HG02973 (cell line): ENCODE measurements at regions not wholly inside any gene's neighbourhood (a gene's known extent, or its start where the extent isn't known, plus 50 kb on each side); places are given as distances from the start of the nearest gene placed in this dataset.
"Not testable (repeated sequence)": the region's sequence is repeated elsewhere in the genome, so short reads cannot be mapped to it uniquely, and the experiment has no call there.

Experiments
- ATAC-seq: cut with Tn5 transposase; IDR thresholded peaks from one replicate; pipeline ENCODE4 v1.9.1; 2021; ENCODE audit warnings: moderate library complexity; ENCODE audit not compliant: unreplicated experiment

- ATAC-seq = no peak
These were observed 322.7 kb downstream of the ZNF326 start for GRCh38 chr1:90317628-90318027.

DNA sequence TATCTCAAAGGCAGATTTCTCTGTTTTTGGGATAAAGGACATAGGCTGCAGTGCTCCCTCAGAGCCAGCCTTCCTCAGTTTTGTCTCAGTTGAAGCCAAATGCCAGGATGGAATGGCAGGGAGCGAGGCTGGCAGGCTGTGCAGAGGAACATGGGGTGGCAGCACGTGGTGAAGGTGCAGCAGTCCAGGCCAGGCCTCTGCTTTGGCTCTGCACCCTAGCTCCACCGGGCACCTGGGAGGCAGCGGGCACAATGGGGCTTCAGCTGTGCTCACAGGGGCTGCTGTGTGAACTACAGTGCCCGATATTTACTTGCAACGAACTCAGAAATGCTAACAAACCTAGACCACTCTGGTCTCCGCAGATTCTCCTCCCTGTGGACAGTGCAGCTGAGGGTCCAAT is 319.6 kb downstream of the ZNF326 start:
- ATAC-seq = no peak

DNA sequence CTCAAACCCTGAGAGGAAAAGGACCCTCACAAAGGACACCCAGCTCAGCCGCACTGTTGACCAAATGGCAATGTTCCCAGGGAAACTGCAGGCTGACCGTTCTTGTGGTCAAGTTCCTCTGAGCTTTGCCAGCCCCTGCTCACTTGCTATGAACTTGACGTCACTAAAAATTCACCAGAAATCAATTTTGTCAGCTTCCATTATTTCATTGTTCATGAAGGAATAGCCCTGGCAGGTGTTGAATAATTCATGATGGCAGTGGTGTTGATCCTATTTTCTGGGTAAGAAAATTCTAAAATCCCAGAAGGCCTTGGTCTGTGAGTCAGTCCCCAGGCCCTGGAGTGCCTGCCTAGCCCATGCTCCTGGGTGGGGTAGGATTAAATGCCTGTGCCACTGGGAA is 318.9 kb downstream of the ZNF326 start:
- no peak for ATAC-seq

- no peak for ATAC-seq
These were observed 314.9 kb downstream of the ZNF326 start for GRCh38 chr1:90309806-90310205.

GRCh38 chr1:90308421-90308820 is 313.5 kb downstream of the ZNF326 start:
- no peak for ATAC-seq

GRCh38 chr1:90305577-90305976 is 310.7 kb downstream of the ZNF326 start:
- no peak for ATAC-seq

- ATAC-seq = no peak
These were observed 301.4 kb downstream of the ZNF326 start for GRCh38 chr1:90296327-90296726.

GRCh38 chr1:90295534-90295933 is 300.6 kb downstream of the ZNF326 start:
- no peak for ATAC-seq

GRCh38 chr1:90291431-90292216 is 296.7 kb downstream of the ZNF326 start:
- ATAC-seq = no peak

- no peak for ATAC-seq
These were observed 287.9 kb downstream of the ZNF326 start for GRCh38 chr1:90282811-90283210.

DNA sequence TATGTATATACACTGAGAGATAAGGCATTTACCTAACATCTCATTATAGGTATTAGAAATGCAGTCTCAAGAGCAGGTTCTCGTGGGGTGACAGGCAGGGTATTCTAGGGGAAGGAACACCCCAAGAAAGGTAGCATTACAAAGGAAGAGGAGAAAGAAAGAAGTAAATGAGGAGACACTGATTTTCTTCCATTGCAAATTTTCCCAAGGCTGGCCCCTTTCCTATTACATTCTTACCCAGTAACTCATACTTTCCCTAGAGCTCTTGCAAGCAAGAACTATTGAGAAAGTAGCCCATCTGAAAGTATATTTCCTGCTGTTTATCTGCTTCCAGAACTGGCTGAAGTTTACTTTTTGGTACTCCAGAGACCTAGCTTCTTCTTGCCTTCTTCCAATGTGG is 287.0 kb downstream of the ZNF326 start:
- not testable (repeated sequence) for ATAC-seq

- ATAC-seq = no peak
These were observed 282.4 kb downstream of the ZNF326 start for GRCh38 chr1:90277270-90277669.

- ATAC-seq = no peak
These were observed 279.5 kb downstream of the ZNF326 start for GRCh38 chr1:90274376-90274775.

DNA sequence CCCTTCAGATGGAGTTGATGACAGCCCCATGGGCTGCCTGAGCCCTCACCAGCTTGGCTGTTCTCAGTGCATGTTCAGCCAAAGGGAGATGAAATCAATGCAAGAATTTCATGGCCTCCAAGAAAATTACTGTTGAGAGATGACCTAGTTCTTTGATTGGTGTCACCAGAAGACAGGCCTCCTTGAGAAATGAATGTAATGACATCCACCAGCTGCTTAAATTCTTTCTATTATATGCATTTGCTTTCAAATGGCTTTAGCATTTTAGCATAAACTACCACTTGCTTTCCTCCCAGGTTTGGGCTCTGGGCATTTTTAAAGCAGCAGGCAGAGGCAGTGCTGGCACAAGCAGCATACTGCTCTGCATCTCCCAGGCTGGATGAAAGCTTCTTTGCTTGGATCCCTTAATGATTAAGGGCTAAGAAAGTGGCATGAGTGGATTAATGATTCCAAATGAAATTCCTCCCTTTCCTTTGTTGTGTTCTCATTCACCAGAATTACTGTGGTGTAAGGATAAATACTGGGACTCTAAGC is 278.4 kb downstream of the ZNF326 start:
- ATAC-seq = no peak

- ATAC-seq = no peak
These were observed 267.9 kb downstream of the ZNF326 start for GRCh38 chr1:90262791-90263190.

GRCh38 chr1:90262286-90262685 is 267.4 kb downstream of the ZNF326 start:
- ATAC-seq = no peak

DNA sequence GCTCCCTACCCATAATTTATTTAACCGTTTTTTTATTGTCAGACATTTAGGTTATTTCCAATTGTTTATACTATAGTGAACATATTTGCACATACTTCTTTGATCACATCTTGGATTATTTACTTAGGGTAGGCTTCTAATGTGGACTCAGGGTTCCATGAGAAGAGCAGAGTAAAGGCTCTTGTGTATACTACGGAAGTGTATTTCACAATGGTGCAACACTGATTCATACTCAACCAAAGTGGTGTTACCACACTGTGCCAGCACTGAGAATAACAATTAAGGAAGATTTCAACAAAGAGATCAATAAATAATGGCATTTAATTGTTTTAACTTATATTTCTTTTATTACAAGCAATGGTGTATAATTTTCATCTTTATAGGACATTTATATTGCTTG is 251.2 kb downstream of the ZNF326 start:
- no peak for ATAC-seq

GRCh38 chr1:90236493-90236892 is 241.6 kb downstream of the ZNF326 start:
- no peak for ATAC-seq

- ATAC-seq = no peak
These were observed 228.5 kb downstream of the ZNF326 start for GRCh38 chr1:90223401-90223800.

- no peak for ATAC-seq
These were observed 226.2 kb downstream of the ZNF326 start for GRCh38 chr1:90220941-90221693.

GRCh38 chr1:90220496-90220895 is 225.6 kb downstream of the ZNF326 start:
- ATAC-seq = no peak
